HG02623 (cell line): ENCODE measurements at regions not wholly inside any gene's neighbourhood (a gene's known extent, or its start where the extent isn't known, plus 50 kb on each side); places are given as distances from the start of the nearest gene placed in this dataset.
"Not testable (repeated sequence)": the region's sequence is repeated elsewhere in the genome, so short reads cannot be mapped to it uniquely, and the experiment has no call there.

Experiments used
- ATAC-seq: cut with Tn5 transposase; IDR thresholded peaks from one replicate; pipeline ENCODE4 v1.9.1; 2021; ENCODE audit warnings: moderate library complexity; ENCODE audit not compliant: unreplicated experiment

- ATAC-seq, result no peak
Measured at GRCh38 chr22:48309115-48309705, 1518.5 kb downstream of the BRD1 start.

GRCh38 chr22:48307931-48308330, 1519.7 kb downstream of the BRD1 start:
- no peak for ATAC-seq

- no peak for ATAC-seq
Measured at GRCh38 chr22:48306785-48307510, 1520.7 kb downstream of the BRD1 start.

- no peak for ATAC-seq
Measured at GRCh38 chr22:48306284-48306683, 1521.4 kb downstream of the BRD1 start.

DNA sequence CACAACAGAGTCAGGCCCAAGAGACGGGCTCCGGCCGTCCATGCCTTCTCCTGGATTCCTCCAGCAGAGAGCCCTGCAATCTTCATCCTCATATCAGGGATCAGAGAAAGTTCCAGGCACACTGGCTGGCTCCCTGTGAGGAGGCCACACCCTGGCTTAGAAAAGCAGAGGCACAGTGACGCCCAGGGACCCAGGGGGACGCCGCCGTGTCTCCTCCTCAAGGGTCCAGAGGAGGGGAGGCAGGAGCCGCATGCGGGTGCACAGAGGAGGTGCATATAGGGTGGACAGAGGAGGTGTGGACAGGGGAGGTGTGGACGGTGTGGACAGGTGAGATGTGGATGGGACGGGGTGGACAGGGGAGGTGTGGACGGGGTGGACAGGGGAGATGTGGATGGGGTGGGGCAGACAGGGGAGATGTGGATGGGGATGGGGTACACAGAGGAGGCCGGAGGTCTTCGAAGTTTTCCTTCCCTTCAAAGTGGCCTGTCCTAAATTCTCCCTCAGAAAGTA, 1521.9 kb downstream of the BRD1 start:
- ATAC-seq, result no peak

DNA sequence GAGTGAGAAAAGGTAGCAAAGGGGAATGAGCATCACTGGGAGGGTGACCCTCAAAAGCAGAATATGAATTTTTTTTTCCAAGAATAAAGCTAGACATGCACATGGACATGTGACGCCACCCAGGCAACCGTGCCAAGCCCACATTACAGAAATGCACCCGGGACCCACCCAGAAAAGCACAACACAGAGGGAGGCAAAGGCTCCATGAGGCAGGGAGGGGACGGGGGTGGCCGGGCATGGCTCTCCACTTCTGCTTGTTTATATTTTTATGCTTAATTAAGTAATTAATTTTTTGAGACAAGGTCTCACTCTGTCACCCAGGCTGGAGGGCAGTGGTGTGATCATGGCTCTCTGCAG, 1524.3 kb downstream of the BRD1 start:
- no peak for ATAC-seq

DNA sequence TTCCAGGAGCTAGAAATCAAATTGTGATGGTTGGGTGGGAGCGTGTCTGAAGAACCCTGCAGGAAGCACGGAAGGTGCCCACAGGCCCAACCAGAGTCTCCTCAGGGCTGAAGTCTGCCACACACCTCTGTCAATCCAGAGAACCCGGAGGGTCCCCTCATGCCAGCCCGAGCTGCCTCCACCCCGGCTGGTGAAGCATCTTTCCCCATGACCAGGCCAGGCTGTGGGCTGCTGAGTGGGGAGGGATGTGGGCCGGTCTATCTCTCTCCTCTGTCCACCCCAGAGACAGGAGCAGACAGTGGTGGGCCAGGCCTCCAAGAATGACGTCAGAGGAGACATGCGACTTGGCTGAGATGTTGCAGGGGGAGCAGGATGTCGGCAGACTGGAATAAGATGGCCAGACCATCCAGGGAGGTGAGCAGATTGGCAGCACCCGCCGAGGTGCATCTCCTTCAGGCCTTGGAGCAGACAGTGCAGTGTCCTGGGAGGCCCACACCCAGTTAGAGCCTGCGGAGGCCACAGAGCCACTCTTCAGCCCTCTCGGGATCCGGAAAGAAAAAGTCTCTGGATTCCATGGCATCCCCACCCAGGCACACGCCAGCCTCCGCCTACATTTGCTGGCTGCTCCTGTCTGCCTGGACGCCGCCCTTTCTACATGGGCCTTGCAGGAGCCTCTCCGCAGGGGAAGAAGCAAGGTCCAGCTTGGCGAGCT, 1524.9 kb downstream of the BRD1 start:
- no peak for ATAC-seq

DNA sequence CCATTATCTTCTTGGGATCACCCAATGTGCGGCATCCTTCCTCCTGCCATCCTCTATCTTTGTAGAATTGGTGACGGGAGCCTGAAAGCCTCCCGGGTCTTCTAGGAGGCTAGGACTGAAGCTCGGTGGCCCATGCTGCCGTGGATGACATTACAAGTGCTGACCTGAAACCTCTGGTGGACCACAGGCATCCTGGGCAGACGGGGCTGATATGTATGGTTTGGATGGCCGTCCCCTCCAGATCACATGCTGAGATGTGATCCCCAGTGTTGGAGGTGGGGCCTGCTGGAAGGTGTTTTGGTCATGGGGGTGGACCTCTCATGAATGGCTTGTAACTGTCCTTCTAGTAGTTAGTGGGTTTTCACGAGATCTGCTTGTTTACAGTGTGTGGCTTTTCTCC, 1525.8 kb downstream of the BRD1 start:
- no peak for ATAC-seq

DNA sequence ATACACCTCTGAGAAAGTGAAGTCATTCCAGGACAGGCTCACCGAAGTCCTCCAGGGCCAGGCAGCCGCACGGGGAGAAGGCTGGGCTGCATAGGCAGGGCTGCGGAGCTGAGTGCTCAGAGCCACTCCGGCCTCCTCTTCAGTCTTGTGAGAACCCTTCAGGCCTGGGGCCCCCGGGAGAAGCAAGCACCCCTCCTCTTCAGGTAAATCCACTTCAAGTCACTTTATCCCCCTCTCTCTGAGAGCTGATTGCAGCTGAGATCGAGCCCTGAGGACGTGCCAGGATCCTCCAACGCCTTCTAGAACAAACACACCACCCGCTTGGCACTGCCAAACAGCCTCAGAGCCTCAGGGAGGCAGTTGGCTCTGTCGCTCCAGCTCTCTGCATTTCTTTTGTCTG, 1526.3 kb downstream of the BRD1 start:
- ATAC-seq, result no peak

DNA sequence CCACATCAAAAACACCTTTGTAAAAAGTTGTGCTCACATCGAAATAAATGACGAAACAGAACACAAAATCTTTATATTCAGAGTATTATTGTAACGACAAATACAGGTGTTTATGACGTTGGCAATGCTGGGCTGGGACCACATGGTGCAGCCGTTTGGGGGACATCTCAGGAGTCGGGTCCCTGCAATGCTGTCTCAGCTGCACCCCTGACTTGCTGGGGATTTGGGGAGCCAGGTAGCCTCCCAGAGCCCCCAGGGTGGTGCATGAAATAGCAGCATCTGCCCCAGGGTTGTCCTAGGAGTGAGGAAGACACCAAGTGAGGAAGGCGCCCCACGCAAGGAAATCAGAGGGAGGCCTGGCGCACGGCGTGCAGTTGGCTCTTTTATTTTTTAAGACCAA, 1526.8 kb downstream of the BRD1 start:
- no peak for ATAC-seq

GRCh38 chr22:48299801-48300200, 1527.9 kb downstream of the BRD1 start:
- ATAC-seq, result no peak

DNA sequence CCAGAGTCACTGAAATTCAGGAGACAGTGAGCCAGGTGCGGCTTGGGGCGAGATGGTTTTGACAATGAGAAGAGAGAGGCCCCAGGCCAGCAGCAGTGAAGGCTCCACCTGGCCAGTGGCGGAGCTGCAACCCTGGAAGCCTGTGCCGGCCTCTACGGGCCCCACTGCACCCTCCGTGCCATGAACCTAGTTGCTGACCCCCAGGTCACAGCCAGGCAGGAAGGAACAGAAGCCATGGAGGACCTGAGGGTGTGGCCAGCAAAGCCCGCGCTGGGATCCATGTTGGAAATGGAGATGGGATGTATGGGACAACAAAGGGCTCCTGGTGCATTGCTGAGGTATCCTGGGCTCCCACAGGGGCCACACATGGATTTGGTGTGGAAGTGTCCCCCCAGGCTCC, 1528.5 kb downstream of the BRD1 start:
- no peak for ATAC-seq

DNA sequence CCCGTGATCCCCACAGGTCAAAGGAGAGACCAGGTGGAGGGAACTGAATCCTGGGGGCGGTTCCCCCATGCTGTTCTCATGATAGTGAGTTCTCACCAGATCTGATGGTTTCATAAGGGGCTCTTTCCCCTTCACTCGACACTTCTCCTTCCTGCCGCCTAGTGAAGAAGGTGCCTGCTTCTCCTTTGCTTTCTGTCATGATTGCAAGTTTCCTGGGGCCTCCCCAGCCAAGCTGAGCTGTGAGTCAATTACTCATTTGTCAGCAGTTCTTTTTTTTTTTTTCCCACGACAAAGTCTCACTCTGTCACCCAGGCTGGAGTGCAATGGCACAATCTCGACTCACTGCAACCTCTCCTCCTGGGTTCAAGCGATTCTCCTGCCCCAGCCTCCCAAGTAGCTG, 1530.4 kb downstream of the BRD1 start:
- no peak for ATAC-seq

DNA sequence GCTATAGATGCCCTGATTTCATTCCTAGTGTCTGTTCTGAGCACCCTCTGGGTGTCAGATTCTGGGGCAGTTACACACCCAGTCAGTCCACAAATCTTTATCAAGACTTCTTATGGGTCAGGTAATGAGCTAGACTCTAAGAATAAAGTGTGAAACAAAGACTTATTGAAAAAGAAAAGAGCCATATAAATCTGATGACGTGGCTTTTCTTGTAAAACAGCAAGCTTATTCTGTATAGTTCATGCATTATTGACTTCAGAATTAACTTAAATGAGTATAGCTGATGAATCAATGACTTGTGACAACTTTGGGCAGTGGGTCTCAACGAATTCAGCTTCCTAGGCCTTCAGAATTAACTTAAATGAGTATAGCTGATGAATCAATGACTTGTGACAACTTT, 1527.5 kb downstream of the TBC1D22A start:
- ATAC-seq, result not testable (repeated sequence)

DNA sequence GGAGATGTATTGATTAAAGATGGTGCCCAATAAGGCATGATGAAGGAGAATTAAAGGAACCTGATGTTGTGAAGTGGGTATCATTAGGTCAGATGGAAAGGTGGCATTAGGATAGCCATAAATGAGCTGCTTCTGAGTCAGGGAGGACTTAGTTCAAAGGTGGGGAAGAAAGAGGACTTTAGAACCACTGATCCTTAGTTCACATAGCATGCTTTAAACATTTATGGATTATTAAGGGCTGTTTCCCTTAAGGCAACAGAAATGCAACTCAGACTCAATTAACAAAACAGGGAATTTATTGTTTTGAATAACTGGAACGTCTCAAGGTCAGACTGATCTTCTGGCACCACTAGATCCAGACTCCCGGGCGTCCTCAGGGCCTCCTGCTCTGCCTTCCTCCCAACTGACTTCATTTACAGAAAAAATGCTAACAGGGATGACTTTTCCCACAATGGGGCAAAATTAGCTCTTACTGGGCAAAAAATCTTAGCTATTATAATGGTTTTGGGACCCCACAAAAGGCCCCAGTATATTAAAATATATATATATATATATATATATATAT, 1526.0 kb downstream of the TBC1D22A start:
- ATAC-seq, result no peak

- no peak for ATAC-seq
Measured at GRCh38 chr22:48287031-48287430, 1524.6 kb downstream of the TBC1D22A start.

GRCh38 chr22:48284671-48285070, 1522.2 kb downstream of the TBC1D22A start:
- no peak for ATAC-seq

GRCh38 chr22:48282804-48283203, 1520.4 kb downstream of the TBC1D22A start:
- ATAC-seq, result no peak

DNA sequence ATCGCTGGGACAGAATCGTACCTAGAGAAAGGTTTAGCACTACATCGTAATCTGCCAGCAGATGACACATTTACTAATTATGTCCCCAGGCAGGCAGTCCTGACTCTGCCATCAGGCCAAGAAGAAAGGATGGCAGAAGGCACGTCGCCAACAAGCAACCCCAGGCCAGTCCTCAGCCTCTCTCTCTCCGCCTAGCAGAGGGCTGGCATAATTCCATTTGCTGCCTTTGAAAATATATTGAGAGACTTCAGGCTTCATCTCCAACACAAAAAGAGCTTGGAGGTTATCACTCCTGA, 1517.0 kb downstream of the TBC1D22A start:
- no peak for ATAC-seq

- ATAC-seq, result no peak
Measured at GRCh38 chr22:48278620-48279460, 1516.4 kb downstream of the TBC1D22A start.
